ENCODE measurements at regions not wholly inside any gene's neighbourhood (a gene's known extent, or its start where the extent isn't known, plus 50 kb on each side); places are given as distances from the start of the nearest gene placed in this dataset.

- Mint-ChIP-seq H3K4me1 (ENCODE audit: low read depth) (peaks cover 6% of the 10 kb centered on the region), H3K27ac (no peak overlapping the region), H3K27me3 (ENCODE audit: low read depth) (peaks cover 3% of the 10 kb centered on the region), H3K4me3 (ENCODE audit: low read depth) (no peak overlapping the region), H3K9me3 (peaks cover 3% of the 10 kb centered on the region), H3K36me3 (ENCODE audit: low read depth) (no peaks in the 10 kb centered on the region)
- intact Hi-C loops (cut with micrococcal nuclease) = loop anchor here (2.0 to 10.0 kb wide), 3 partner anchors 27 to 524 kb away; no protein-coding TSS in a partner anchor
- no peak for DNase-seq (ENCODE audit: low spot score)
Measured at GRCh38 chr1:244271691-244272308, 179.9 kb downstream of the ADSS2 start.

GRCh38 chr1:244272471-244273261 is 179.0 kb downstream of the ADSS2 start:
- Mint-ChIP-seq H3K9me3 (peaks cover 3% of the 10 kb centered on the region), H3K4me3 (ENCODE audit: low read depth) (no peak overlapping the region), H3K4me1 (ENCODE audit: low read depth) (peaks cover 6% of the 10 kb centered on the region), H3K27ac (no peak overlapping the region), H3K36me3 (ENCODE audit: low read depth) (no peaks in the 10 kb centered on the region), H3K27me3 (ENCODE audit: low read depth) (peaks cover 4% of the 10 kb centered on the region)
- DNase-seq (ENCODE audit: low spot score) = peak; percentile 48
- intact Hi-C loops (cut with micrococcal nuclease) = loop anchor here (1.0 to 10.0 kb wide), 4 partner anchors 26 to 928 kb away; no protein-coding TSS in a partner anchor

DNA sequence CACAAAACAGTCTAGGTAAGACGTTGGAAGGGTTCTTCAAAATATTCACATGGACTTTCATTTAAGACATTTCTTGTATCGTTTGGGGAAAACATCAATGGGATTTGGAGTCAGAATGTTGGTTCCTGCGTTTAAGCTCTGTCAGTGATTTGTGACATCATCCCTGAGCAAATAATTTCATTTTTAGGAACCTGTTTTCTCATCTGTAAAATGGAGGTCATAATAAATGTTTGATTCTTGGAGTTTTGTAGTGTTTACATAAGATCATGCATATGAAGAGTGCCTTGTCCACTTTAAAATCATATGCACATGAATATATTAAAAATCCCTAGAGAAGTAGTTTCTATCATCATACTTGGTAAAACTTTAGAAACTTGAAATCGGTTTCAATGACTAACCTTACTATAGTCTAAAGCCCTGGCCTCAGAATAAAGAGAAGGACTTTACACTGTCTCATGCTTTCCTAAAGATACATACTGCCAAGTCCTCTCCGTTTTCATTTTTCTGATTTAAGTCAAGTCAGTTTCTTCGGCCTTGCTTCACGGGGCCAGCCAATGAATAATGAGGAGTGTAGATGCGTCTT is 178.4 kb downstream of the ADSS2 start:
- Mint-ChIP-seq H3K4me3 (ENCODE audit: low read depth) (no peak overlapping the region), H3K9me3 (peaks cover 3% of the 10 kb centered on the region), H3K4me1 (ENCODE audit: low read depth) (peaks cover 6% of the 10 kb centered on the region), H3K27ac (no peak overlapping the region), H3K36me3 (ENCODE audit: low read depth) (no peaks in the 10 kb centered on the region), H3K27me3 (ENCODE audit: low read depth) (peaks cover 5% of the 10 kb centered on the region)
- intact Hi-C loops (cut with micrococcal nuclease) = loop anchor here (1.0 to 10.0 kb wide), 4 partner anchors 25 to 929 kb away; no protein-coding TSS in a partner anchor
- no peak for DNase-seq (ENCODE audit: low spot score)

GRCh38 chr1:244273845-244274619 is 177.7 kb downstream of the ADSS2 start:
- no peak for DNase-seq (ENCODE audit: low spot score)
- peaks cover 5% of the 10 kb centered on the region for H3K27me3 Mint-ChIP-seq (ENCODE audit: low read depth)
- no peak overlapping the region for H3K27ac Mint-ChIP-seq
- no peak overlapping the region for H3K4me3 Mint-ChIP-seq (ENCODE audit: low read depth)
- peaks cover 6% of the 10 kb centered on the region for H3K4me1 Mint-ChIP-seq (ENCODE audit: low read depth)
- intact Hi-C loops (cut with micrococcal nuclease) = loop anchor here (1.0 to 10.0 kb wide), 4 partner anchors 25 to 930 kb away; no protein-coding TSS in a partner anchor
- H3K36me3 Mint-ChIP-seq (ENCODE audit: low read depth) = no peaks in the 10 kb centered on the region
- H3K9me3 Mint-ChIP-seq = peaks cover 3% of the 10 kb centered on the region

DNA sequence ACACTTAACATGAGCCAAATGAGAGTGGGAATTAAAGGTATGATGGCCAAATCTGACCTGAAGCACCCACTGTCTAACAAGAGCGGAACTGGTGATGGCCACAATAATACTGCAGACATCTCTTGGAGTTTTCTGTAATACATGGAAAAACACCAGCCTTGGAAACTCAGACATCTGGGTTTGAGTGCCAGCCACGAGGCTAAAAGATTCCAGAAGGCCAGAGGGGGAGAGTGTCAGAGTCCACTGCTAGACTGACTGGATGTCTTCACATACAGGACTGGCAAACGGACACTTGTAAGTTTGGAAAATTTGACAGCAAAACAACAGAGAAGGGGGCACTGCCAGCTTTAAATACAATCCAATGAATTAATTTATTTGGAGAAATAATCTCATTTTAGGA is 175.1 kb downstream of the ADSS2 start:
- no peak for DNase-seq (ENCODE audit: low spot score)
- Mint-ChIP-seq H3K36me3 (ENCODE audit: low read depth) (no peaks in the 10 kb centered on the region), H3K4me3 (ENCODE audit: low read depth) (no peak overlapping the region), H3K9me3 (no peaks in the 10 kb centered on the region), H3K4me1 (ENCODE audit: low read depth) (peaks cover 6% of the 10 kb centered on the region), H3K27ac (no peak overlapping the region), H3K27me3 (ENCODE audit: low read depth) (peaks cover 5% of the 10 kb centered on the region)
- intact Hi-C loops (cut with micrococcal nuclease) = loop anchor here (10.0 kb wide), 1 partner anchor 232 kb away; no protein-coding TSS in a partner anchor

GRCh38 chr1:244280201-244280600 is 171.5 kb downstream of the ADSS2 start:
- H3K9me3 Mint-ChIP-seq = no peaks in the 10 kb centered on the region
- no peak overlapping the region for H3K27ac Mint-ChIP-seq
- intact Hi-C loops (cut with micrococcal nuclease) = no loop called here
- H3K36me3 Mint-ChIP-seq (ENCODE audit: low read depth) = no peaks in the 10 kb centered on the region
- no peak for DNase-seq (ENCODE audit: low spot score)
- peaks cover 5% of the 10 kb centered on the region for H3K27me3 Mint-ChIP-seq (ENCODE audit: low read depth)
- no peaks in the 10 kb centered on the region for H3K4me1 Mint-ChIP-seq (ENCODE audit: low read depth)
- H3K4me3 Mint-ChIP-seq (ENCODE audit: low read depth) = no peak overlapping the region

GRCh38 chr1:244280859-244281258 is 170.8 kb downstream of the ADSS2 start:
- Mint-ChIP-seq H3K9me3 (no peaks in the 10 kb centered on the region), H3K27me3 (ENCODE audit: low read depth) (peaks cover 5% of the 10 kb centered on the region), H3K27ac (no peak overlapping the region), H3K4me1 (ENCODE audit: low read depth) (no peaks in the 10 kb centered on the region), H3K4me3 (ENCODE audit: low read depth) (no peak overlapping the region), H3K36me3 (ENCODE audit: low read depth) (no peaks in the 10 kb centered on the region)
- intact Hi-C loops (cut with micrococcal nuclease) = no loop called here
- DNase-seq (ENCODE audit: low spot score) = no peak

DNA sequence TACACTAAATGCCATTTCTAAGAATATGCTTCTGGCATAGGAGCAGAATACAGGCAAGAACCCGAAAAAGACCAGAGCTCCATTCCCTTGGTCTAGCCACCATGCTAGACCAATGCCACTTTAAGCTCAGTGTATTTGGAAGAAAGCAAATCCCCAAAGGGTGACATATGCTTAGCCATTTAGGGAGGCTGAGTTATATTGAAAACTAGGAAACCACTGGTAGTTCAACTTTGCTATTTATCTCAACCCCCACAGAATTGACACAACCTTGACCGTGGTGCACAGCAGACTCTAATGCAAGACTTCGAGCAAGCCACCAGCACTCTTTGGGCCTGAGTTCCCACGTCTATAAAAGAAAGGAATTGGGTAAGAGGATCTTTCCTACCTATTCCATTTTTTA is 167.9 kb downstream of the ADSS2 start:
- H3K4me3 Mint-ChIP-seq (ENCODE audit: low read depth) = no peak overlapping the region
- H3K9me3 Mint-ChIP-seq = peaks cover 3% of the 10 kb centered on the region
- H3K4me1 Mint-ChIP-seq (ENCODE audit: low read depth) = no peaks in the 10 kb centered on the region
- intact Hi-C loops (cut with micrococcal nuclease) = no loop called here
- no peaks in the 10 kb centered on the region for H3K36me3 Mint-ChIP-seq (ENCODE audit: low read depth)
- H3K27me3 Mint-ChIP-seq (ENCODE audit: low read depth) = peaks cover 2% of the 10 kb centered on the region
- H3K27ac Mint-ChIP-seq = no peak overlapping the region
- no peak for DNase-seq (ENCODE audit: low spot score)

DNA sequence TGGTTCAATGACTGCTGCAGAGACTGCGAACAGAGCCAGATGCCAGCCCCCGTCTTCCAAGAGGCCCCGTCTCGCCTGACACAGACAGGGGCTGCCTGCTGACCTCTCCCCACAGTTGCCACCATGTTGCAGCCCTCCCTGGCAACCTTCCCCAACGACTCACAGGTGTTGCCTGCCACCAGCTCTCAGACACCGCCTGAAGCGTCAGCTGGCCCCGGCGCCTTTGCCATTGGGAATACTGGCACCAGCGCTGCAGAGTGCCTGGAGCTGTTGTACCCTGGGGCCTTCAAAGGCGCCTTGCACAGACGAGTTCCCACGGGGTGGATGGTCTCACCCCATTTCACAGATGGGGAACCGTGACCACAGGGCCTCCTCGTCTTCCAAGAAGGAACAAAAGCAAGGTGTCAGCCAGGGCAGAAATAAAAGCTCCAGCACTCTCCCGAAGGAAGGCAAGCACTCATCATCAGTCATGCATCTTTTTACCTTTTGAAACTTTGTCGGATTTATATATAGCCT is 167.0 kb downstream of the ADSS2 start:
- Mint-ChIP-seq H3K27me3 (ENCODE audit: low read depth) (peaks cover 2% of the 10 kb centered on the region), H3K9me3 (peaks cover 6% of the 10 kb centered on the region), H3K4me3 (ENCODE audit: low read depth) (no peak overlapping the region), H3K4me1 (ENCODE audit: low read depth) (no peaks in the 10 kb centered on the region), H3K36me3 (ENCODE audit: low read depth) (no peaks in the 10 kb centered on the region), H3K27ac (no peak overlapping the region)
- intact Hi-C loops (cut with micrococcal nuclease) = no loop called here
- no peak for DNase-seq (ENCODE audit: low spot score)

GRCh38 chr1:244286341-244286740 is 165.4 kb downstream of the ADSS2 start:
- H3K27ac Mint-ChIP-seq = no peak overlapping the region
- H3K9me3 Mint-ChIP-seq = peaks cover 6% of the 10 kb centered on the region
- H3K27me3 Mint-ChIP-seq (ENCODE audit: low read depth) = peaks cover 4% of the 10 kb centered on the region
- intact Hi-C loops (cut with micrococcal nuclease) = no loop called here
- no peaks in the 10 kb centered on the region for H3K36me3 Mint-ChIP-seq (ENCODE audit: low read depth)
- peaks cover 6% of the 10 kb centered on the region for H3K4me1 Mint-ChIP-seq (ENCODE audit: low read depth)
- DNase-seq (ENCODE audit: low spot score) = no peak
- H3K4me3 Mint-ChIP-seq (ENCODE audit: low read depth) = no peak overlapping the region

DNA sequence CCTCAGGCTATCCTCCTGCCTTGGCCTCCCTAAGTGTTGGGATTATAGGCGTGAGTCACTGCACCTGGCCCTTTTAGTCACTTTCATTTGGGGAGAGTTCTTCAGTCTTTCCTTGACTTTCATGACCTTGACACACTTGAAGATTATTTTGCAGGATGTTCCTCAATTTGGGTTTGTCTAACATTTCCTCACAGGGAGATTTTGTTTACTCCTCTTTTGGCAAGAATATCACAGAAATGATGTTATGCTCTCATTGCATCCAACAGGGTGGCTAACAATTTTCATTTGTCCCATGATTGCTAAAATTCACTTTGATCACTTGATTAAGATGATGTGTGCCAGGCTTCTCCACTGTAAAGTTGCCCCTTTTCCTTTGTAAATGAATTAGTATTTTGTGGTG is 164.0 kb downstream of the ADSS2 start:
- no peak overlapping the region for H3K4me3 Mint-ChIP-seq (ENCODE audit: low read depth)
- no peak for DNase-seq (ENCODE audit: low spot score)
- intact Hi-C loops (cut with micrococcal nuclease) = no loop called here
- H3K27me3 Mint-ChIP-seq (ENCODE audit: low read depth) = peaks cover 6% of the 10 kb centered on the region
- H3K9me3 Mint-ChIP-seq = peaks cover 6% of the 10 kb centered on the region
- H3K36me3 Mint-ChIP-seq (ENCODE audit: low read depth) = no peaks in the 10 kb centered on the region
- H3K4me1 Mint-ChIP-seq (ENCODE audit: low read depth) = peaks cover 8% of the 10 kb centered on the region
- no peak overlapping the region for H3K27ac Mint-ChIP-seq

DNA sequence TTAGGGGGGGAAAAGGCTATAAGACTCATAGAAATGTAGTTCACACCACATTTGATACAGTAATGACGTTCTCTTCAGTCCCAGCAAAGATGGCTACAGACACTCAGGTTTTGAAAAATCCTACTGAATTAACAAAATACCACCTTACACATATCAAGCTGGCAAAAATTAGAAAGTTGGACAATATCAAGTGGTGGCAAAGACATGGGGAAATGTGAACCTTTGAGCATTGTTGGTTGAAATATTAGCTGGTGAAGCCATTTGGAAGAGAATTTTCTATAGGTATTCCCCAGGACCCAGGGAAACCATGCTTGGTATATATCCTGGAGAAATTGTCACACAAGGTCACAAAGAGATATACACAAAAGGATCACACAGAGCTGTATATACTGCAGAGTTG is 163.0 kb downstream of the ADSS2 start:
- H3K27me3 Mint-ChIP-seq (ENCODE audit: low read depth) = peaks cover 6% of the 10 kb centered on the region
- H3K9me3 Mint-ChIP-seq = peaks cover 6% of the 10 kb centered on the region
- intact Hi-C loops (cut with micrococcal nuclease) = no loop called here
- DNase-seq (ENCODE audit: low spot score) = no peak
- peaks cover 8% of the 10 kb centered on the region for H3K4me1 Mint-ChIP-seq (ENCODE audit: low read depth)
- H3K27ac Mint-ChIP-seq = no peak overlapping the region
- no peak overlapping the region for H3K4me3 Mint-ChIP-seq (ENCODE audit: low read depth)
- no peaks in the 10 kb centered on the region for H3K36me3 Mint-ChIP-seq (ENCODE audit: low read depth)
